ENCODE measurements at regions not wholly inside any gene's neighbourhood (a gene's known extent, or its start where the extent isn't known, plus 50 kb on each side); places are given as distances from the start of the nearest gene placed in this dataset.

- Mint-ChIP-seq H3K9me3 (peaks cover 9% of the 10 kb centered on the region), H3K27ac (no peak overlapping the region), H3K4me1 (no peaks in the 10 kb centered on the region), H3K27me3 (ENCODE audit: insufficient read depth, low read depth, poor library complexity) (peaks cover 2% of the 10 kb centered on the region), H3K4me3 (no peak overlapping the region), H3K36me3 (ENCODE audit: low read depth) (peaks cover 3% of the 10 kb centered on the region; the same call in 2 of the 3 replicates)
- H3K36me3 ChIP-seq (ENCODE audit: insufficient read depth), result no peaks in the 10 kb centered on the region
- no peaks in the 10 kb centered on the region for H3K4me1 ChIP-seq (ENCODE audit: insufficient read depth)
- DNase-seq (ENCODE audit: low spot score), result no peak
- H2AFZ ChIP-seq, result no peak overlapping the region
- no peak for TF ChIP-seq ETS1 (IDR thresholded peaks at IDR 0.05)
- TF ChIP-seq ZNF331 (CRISPR knock-in tag; IDR thresholded peaks at IDR 0.05; ENCODE audit: low read depth), result no peak
- TF ChIP-seq EZH2phosphoT487 (IDR thresholded peaks at IDR 0.05; ENCODE audit: unreplicated experiment), result no peak
- no peak for TF ChIP-seq CREB1 (CRISPR knock-in tag; IDR thresholded peaks at IDR 0.05; ENCODE audit: low read depth)
- no peak for TF ChIP-seq JUNB (IDR thresholded peaks at IDR 0.05; ENCODE audit: unreplicated experiment)
- no peak for TF ChIP-seq REST (IDR thresholded peaks at IDR 0.05; ENCODE audit: unreplicated experiment)
- TF ChIP-seq STAT1 (IDR thresholded peaks at IDR 0.05; ENCODE audit: unreplicated experiment), result no peak
- TF ChIP-seq ZNF462 (CRISPR knock-in tag; IDR thresholded peaks at IDR 0.05), result no peak
- no peak for TF ChIP-seq ZNF114 (CRISPR knock-in tag; IDR thresholded peaks at IDR 0.05)
- no peaks in the 10 kb centered on the region for H3K79me2 ChIP-seq (replicated peaks; ENCODE audit: insufficient read depth)
- 0 out of 2 replicates have a peak, but pooled peaks cover 11% of the 10 kb centered on the region for H3K9me2 ChIP-seq (ENCODE audit: insufficient read depth)
- no peaks in the 10 kb centered on the region for H3K27me3 ChIP-seq (ENCODE audit: insufficient read depth)
- H3K4me3 ChIP-seq, result no peak overlapping the region
- no peak overlapping the region for H3K4me2 ChIP-seq
- no peaks in the 10 kb centered on the region for H4K20me1 ChIP-seq (replicated peaks; ENCODE audit: insufficient read depth)
- no peak overlapping the region for H3K27ac ChIP-seq (ENCODE audit: low read depth)
- no peak for ATAC-seq
- H3F3A ChIP-seq (replicated peaks; ENCODE audit: low read depth), result no peaks in the 10 kb centered on the region
Observed at GRCh38 chr14:40414386-40414785, 982.2 kb upstream of the FBXO33 start.

Measured in GM23338 (cell line).